Kidney epithelial cell (primary cell): ENCODE measurements at regions not wholly inside any gene's neighbourhood (a gene's known extent, or its start where the extent isn't known, plus 50 kb on each side); places are given as distances from the start of the nearest gene placed in this dataset.

Source experiments
- DNase-seq: peaks from one replicate; pipeline ENCODE4 v3.0.0-alpha.2; 2010; ENCODE audit warnings: low read depth
- H3K27me3 ChIP-seq: 2 replicates; pipeline ENCODE4 v1.6.0; 2011; ENCODE audit warnings: low read length; ENCODE audit not compliant: control insufficient read depth, insufficient read depth
- H3K36me3 ChIP-seq: 2 replicates; pipeline ENCODE4 v1.5.1; 2011; ENCODE audit warnings: low read length; ENCODE audit not compliant: control insufficient read depth, insufficient read depth
- H3K4me3 ChIP-seq: 2 replicates; pipeline ENCODE4 v1.5.1; 2011; ENCODE audit warnings: low read depth, mild to moderate bottlenecking, control low read depth, low read length
- CTCF ChIP-seq: IDR thresholded peaks from 2 replicates; pipeline ENCODE4 v1.5.1; 2011; ENCODE audit warnings: mild to moderate bottlenecking, moderate library complexity, low read length, control low read depth, inconsistent platforms; ENCODE audit not compliant: insufficient read depth, poor library complexity, severe bottlenecking

GRCh38 chr13:26471807-26472206 is 85.7 kb upstream of the WASF3 start:
- no peak for TF ChIP-seq CTCF
- H3K36me3 ChIP-seq = no peaks in the 10 kb centered on the region

GRCh38 chr13:26473571-26474230 is 83.8 kb upstream of the WASF3 start:
- Histone ChIP-seq H3K27me3 (no peaks in the 10 kb centered on the region), H3K36me3 (no peaks in the 10 kb centered on the region), H3K4me3 (no peak overlapping the region)
- TF ChIP-seq CTCF = no peak
- no peak for DNase-seq

More at GRCh38 chr13:26471807-26472206, 85.7 kb upstream of the WASF3 start:
- H3K4me3 ChIP-seq = no peak overlapping the region
- DNase-seq = no peak
- no peaks in the 10 kb centered on the region for H3K27me3 ChIP-seq

GRCh38 chr13:26474286-26474685 is 83.2 kb upstream of the WASF3 start:
- no peak for DNase-seq

GRCh38 chr13:26475176-26476110 is 82.0 kb upstream of the WASF3 start:
- Histone ChIP-seq H3K27me3 (no peaks in the 10 kb centered on the region), H3K36me3 (no peaks in the 10 kb centered on the region), H3K4me3 (no peak overlapping the region)
- no peak for DNase-seq
- TF ChIP-seq CTCF = no peak

More at GRCh38 chr13:26474286-26474685, 83.2 kb upstream of the WASF3 start:
- H3K27me3 ChIP-seq = no peaks in the 10 kb centered on the region
- TF ChIP-seq CTCF = no peak
- H3K36me3 ChIP-seq = no peaks in the 10 kb centered on the region
- no peak overlapping the region for H3K4me3 ChIP-seq

- no peaks in the 10 kb centered on the region for H3K36me3 ChIP-seq
- no peak for DNase-seq
- H3K4me3 ChIP-seq = no peak overlapping the region
- TF ChIP-seq CTCF = no peak
- no peaks in the 10 kb centered on the region for H3K27me3 ChIP-seq
These were observed 81.2 kb upstream of the WASF3 start for GRCh38 chr13:26476111-26476781.
